CD14-positive monocyte (primary cell): ENCODE measurements at regions not wholly inside any gene's neighbourhood (a gene's known extent, or its start where the extent isn't known, plus 50 kb on each side); places are given as distances from the start of the nearest gene placed in this dataset.

Experiments
- DNase-seq, 3 donors: peaks; one replicate each; pipeline ENCODE4 v3.0.0-alpha.2; 2011 to 2022
- H2AFZ ChIP-seq: 2 replicates; pipeline ENCODE4 v1.6.0; 2012; ENCODE audit warnings: mild to moderate bottlenecking, low read depth, low read length, inconsistent platforms; ENCODE audit not compliant: insufficient read depth, poor library complexity, severe bottlenecking
- H3K27ac ChIP-seq, 2 donors: 1 replicate in 1 of 2; 2 replicates in 1 of 2; pipeline ENCODE4 v1.5.1; 2012 to 2013; ENCODE audit warnings: low read length in 2 of 2, control low read depth in 1 of 2, inconsistent platforms in 1 of 2, low read depth in 1 of 2, mild to moderate bottlenecking in 1 of 2
- H3K27me3 ChIP-seq, 2 donors: one replicate each; pipeline versions ENCODE4 v1.6.0 to v1.6.1; 2011 to 2013; ENCODE audit warnings: low read length in 2 of 2; ENCODE audit not compliant: control insufficient read depth in 2 of 2, insufficient read depth in 2 of 2
- H3K36me3 ChIP-seq, 2 donors: replicated peaks in 1 of 2; 1 replicate in 1 of 2; 2 replicates in 1 of 2; pipeline versions ENCODE4 v1.5.1 to v1.6.1; 2012 to 2013; ENCODE audit warnings: low read length in 2 of 2, control low read depth in 1 of 2, inconsistent platforms in 1 of 2, mild to moderate bottlenecking in 1 of 2; ENCODE audit not compliant: insufficient read depth in 2 of 2, control insufficient read depth in 1 of 2
- H3K4me1 ChIP-seq, 2 donors: 1 replicate in 1 of 2; 2 replicates in 1 of 2; pipeline versions ENCODE4 v1.5.1 to v1.6.1; 2012 to 2013; ENCODE audit warnings: low read length in 2 of 2, control low read depth in 1 of 2, inconsistent platforms in 1 of 2, mild to moderate bottlenecking in 1 of 2, moderate library complexity in 1 of 2; ENCODE audit not compliant: insufficient read depth in 2 of 2, control insufficient read depth in 1 of 2
- H3K4me2 ChIP-seq: replicated peaks from 2 replicates; pipeline ENCODE3; 2012; ENCODE audit warnings: low read length, moderate library complexity, mild to moderate bottlenecking; ENCODE audit not compliant: poor library complexity, severe bottlenecking; ENCODE audit errors: extremely low read depth
- H3K4me3 ChIP-seq, 3 experiments: fragments of 200-600 bp in 1 of 3; sonication (generic) in 1 of 3; replicated peaks in 1 of 3; 1 replicate in 2 of 3; 2 replicates in 1 of 3; pipeline ENCODE4 v1.5.1; 2011 to 2013; ENCODE audit warnings: low read length in 3 of 3, mild to moderate bottlenecking in 3 of 3, control low read depth in 2 of 3, low read depth in 2 of 3, inconsistent platforms in 1 of 3, moderate library complexity in 1 of 3
- H3K79me2 ChIP-seq: 2 replicates; pipeline ENCODE4 v1.6.0; 2012; ENCODE audit warnings: mild to moderate bottlenecking, control low read depth, inconsistent platforms, low read length, moderate library complexity; ENCODE audit not compliant: insufficient read depth
- H3K9ac ChIP-seq: 2 replicates; pipeline ENCODE4 v1.6.0; 2017; ENCODE audit warnings: low read length, mild to moderate bottlenecking; ENCODE audit not compliant: insufficient read depth, poor library complexity, severe bottlenecking
- H3K9me3 ChIP-seq, 2 donors: replicated peaks in 1 of 2; 1 replicate in 1 of 2; 2 replicates in 1 of 2; pipeline versions ENCODE4 v1.5.1 to v1.6.1; 2012 to 2013; ENCODE audit warnings: low read length in 2 of 2, control low read depth in 1 of 2; ENCODE audit not compliant: control insufficient read depth in 1 of 2, insufficient read depth in 1 of 2
- H4K20me1 ChIP-seq: 2 replicates; pipeline ENCODE4 v1.6.0; 2012; ENCODE audit warnings: mild to moderate bottlenecking, low read length, control low read depth, moderate library complexity; ENCODE audit not compliant: insufficient read depth
- H3K27ac Mint-ChIP-seq, 7 donors: one replicate each; pipeline ENCODE4 v1.8.0; 2020; ENCODE audit warnings: mild to moderate bottlenecking in 7 of 7, mixed read lengths in 7 of 7, moderate library complexity in 6 of 7, inconsistent platforms in 2 of 7
- H3K27me3 Mint-ChIP-seq, 3 donors: one replicate each; pipeline ENCODE4 v1.8.0; 2021 to 2022; ENCODE audit warnings: low read depth in 3 of 3, mild to moderate bottlenecking in 3 of 3, mixed read lengths in 3 of 3, moderate library complexity in 3 of 3, inconsistent platforms in 1 of 3
- H3K36me3 Mint-ChIP-seq, 2 donors: one replicate each; pipeline ENCODE4 v1.8.0; 2020; ENCODE audit warnings: mixed read lengths in 2 of 2, inconsistent platforms in 1 of 2, mild to moderate bottlenecking in 1 of 2
- H3K4me1 Mint-ChIP-seq: one replicate; pipeline ENCODE4 v1.8.0; 2020; ENCODE audit warnings: mild to moderate bottlenecking, mixed read lengths
- H3K4me3 Mint-ChIP-seq, 2 donors: one replicate each; pipeline ENCODE4 v1.8.0; 2020; ENCODE audit warnings: mild to moderate bottlenecking in 2 of 2, mixed read lengths in 2 of 2, moderate library complexity in 1 of 2
- H3K9me3 Mint-ChIP-seq, 7 donors: one replicate each; pipeline ENCODE4 v1.8.0; 2020 to 2022; ENCODE audit warnings: mixed read lengths in 7 of 7, mild to moderate bottlenecking in 6 of 7, moderate library complexity in 6 of 7, inconsistent platforms in 2 of 7
- CTCF ChIP-seq: fragments of 200-600 bp; IDR thresholded peaks from one replicate; pipeline ENCODE4 v1.8.0; 2022; ENCODE audit warnings: antibody characterized with exemption, mild to moderate bottlenecking
- WGBS: methylation state at CpG from one replicate; pipeline ENCODE4 v1.1.5; 2013; ENCODE audit warnings: missing lambda C conversion rate; ENCODE audit not compliant: insufficient coverage; 5-methylcytosine and 5-hydroxymethylcytosine counted together
- intact Hi-C, 2 donors: fragments of 100-400 bp; cut with micrococcal nuclease; formaldehyde crosslinking; loops; one replicate each; pipeline versions ENCODE4 v1.15.0 to v1.15.1; 2023

- H3K4me2 ChIP-seq = no peak overlapping the region
- DNase-seq = no peak
- no peaks in the 10 kb centered on the region for H4K20me1 ChIP-seq
- no peak overlapping the region for H3K9ac ChIP-seq
- no peaks in the 10 kb centered on the region for H3K4me1 ChIP-seq
- intact Hi-C loops = no loop called here
- no peaks in the 10 kb centered on the region for H3K36me3 ChIP-seq
- Mint-ChIP-seq H3K36me3 (no peaks in the 10 kb centered on the region), H3K9me3 (peaks cover 0 to 11% (median 4%) of the 10 kb centered on the region in 7 donors), H3K27ac (no peak overlapping the region), H3K27me3 (peaks cover 0 to 1% (median 0%) of the 10 kb centered on the region in 3 donors), H3K4me1 (no peaks in the 10 kb centered on the region), H3K4me3 (no peak overlapping the region)
- H3K27me3 ChIP-seq = no peaks in the 10 kb centered on the region
- no peak overlapping the region for H3K4me3 ChIP-seq
- 73% methylated on average over 1 of the region's 5 CpGs for WGBS
- H3K79me2 ChIP-seq = no peaks in the 10 kb centered on the region
- peaks cover 0 to 5% of the 10 kb centered on the region in 2 donors for H3K9me3 ChIP-seq
- no peak for TF ChIP-seq CTCF
- H2AFZ ChIP-seq = no peak overlapping the region
- no peak overlapping the region for H3K27ac ChIP-seq
These were observed 62.1 kb downstream of the NPY start for GRCh38 chr7:24346129-24346528.

GRCh38 chr7:24346716-24347115 is 62.7 kb downstream of the NPY start:
- H3K4me3 ChIP-seq = no peak overlapping the region
- H3K27me3 ChIP-seq = no peaks in the 10 kb centered on the region
- Mint-ChIP-seq H3K9me3 (peaks cover 0 to 11% (median 4%) of the 10 kb centered on the region in 7 donors), H3K36me3 (no peaks in the 10 kb centered on the region), H3K4me1 (no peaks in the 10 kb centered on the region), H3K27me3 (peaks cover 0 to 1% (median 0%) of the 10 kb centered on the region in 3 donors), H3K4me3 (no peak overlapping the region), H3K27ac (no peak overlapping the region)
- no peak overlapping the region for H2AFZ ChIP-seq
- H3K79me2 ChIP-seq = no peaks in the 10 kb centered on the region
- no peak overlapping the region for H3K4me2 ChIP-seq
- H3K27ac ChIP-seq = no peak overlapping the region
- no peaks in the 10 kb centered on the region for H3K36me3 ChIP-seq
- WGBS = no CpG with 5 or more reads among the region's 3 CpGs
- TF ChIP-seq CTCF = no peak
- H4K20me1 ChIP-seq = no peaks in the 10 kb centered on the region
- H3K9ac ChIP-seq = no peak overlapping the region
- peaks cover 0 to 5% of the 10 kb centered on the region in 2 donors for H3K9me3 ChIP-seq
- no peak for DNase-seq
- H3K4me1 ChIP-seq = no peaks in the 10 kb centered on the region
- intact Hi-C loops = no loop called here
